ENCODE measurements at regions not wholly inside any gene's neighbourhood (a gene's known extent, or its start where the extent isn't known, plus 50 kb on each side); places are given as distances from the start of the nearest gene placed in this dataset.
"Not testable (repeated sequence)": the region's sequence is repeated elsewhere in the genome, so short reads cannot be mapped to it uniquely, and the experiment has no call there.

DNA sequence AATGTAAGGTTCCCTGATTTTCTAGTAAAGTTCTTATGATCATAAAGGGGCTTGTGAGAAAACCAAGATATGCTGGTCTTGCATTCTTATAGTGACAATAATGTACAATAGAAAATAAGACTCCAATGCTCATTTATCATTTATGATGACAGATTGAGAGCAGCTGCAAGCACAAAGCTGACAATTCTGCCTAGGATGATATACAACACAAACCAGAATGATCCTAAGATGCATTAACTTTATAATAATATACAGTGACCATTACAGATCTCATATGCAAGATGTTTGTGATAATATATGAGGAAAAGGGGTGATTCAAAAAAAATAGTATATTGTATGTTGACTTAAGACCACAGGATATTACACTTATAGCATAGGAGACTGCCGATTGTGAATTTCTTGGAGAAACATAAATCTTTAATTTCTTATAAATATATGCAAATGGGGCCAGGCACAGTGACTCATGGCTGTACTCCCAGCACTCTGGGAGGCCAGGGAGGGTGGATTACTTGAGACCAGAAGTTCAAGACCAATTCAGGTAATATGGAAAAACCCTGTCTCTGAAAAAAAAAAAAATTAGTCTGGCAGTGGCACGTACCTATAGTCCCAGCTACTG, 387.0 kb downstream of the ZBBX start:
- no peak for DNase-seq (ENCODE audit: low read depth)

DNA sequence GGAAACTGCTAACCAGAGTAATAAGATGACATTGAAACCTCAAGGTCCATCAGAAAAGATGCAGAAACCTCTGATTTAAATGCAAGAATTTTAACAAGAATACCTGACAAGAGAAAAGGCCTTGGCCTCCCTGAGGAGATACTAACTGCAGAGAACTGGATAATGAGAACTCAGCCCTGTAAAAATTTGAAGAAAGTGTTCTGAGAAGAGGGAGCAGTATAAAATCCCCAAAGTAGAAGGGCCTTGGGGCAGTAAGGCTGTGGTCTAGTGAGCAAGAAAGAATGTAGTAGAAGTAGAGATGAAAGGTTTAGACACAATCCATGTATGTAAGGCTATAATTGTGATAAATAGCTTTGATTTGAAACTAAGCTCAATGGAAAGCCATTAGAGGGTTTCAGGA, 394.1 kb downstream of the ZBBX start:
- no peak for DNase-seq (ENCODE audit: low read depth)

DNA sequence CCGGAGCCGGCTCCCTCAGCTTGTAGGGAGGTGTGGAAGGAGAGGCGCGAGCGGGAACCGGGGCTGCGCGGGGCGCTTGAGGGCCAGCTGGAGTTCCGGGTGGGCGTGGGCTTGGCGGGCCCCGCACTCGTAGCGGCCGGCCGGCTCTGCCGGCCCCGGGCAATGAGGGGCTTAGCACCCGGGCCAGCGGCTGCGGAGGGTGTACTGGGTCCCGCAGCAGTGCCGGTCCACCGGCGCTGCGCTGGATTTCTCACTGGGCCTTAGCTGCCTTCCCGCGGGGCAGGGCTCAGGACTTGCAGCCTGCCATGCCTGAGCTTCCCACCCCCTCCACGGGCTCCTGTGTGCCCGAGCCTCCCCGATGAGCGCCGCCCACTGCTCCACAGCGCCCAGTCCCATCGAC, 404.3 kb downstream of the ZBBX start:
- not testable (repeated sequence) for DNase-seq (ENCODE audit: low read depth)

GRCh38 chr3:166967714-166968113, 412.4 kb downstream of the ZBBX start:
- not testable (repeated sequence) for DNase-seq (ENCODE audit: low read depth)

GRCh38 chr3:166962911-166963310, 417.2 kb downstream of the ZBBX start:
- DNase-seq (ENCODE audit: low read depth): no peak

- no peak for DNase-seq (ENCODE audit: low read depth)
Measured at GRCh38 chr3:166957121-166957520, 423.0 kb downstream of the ZBBX start.

DNA sequence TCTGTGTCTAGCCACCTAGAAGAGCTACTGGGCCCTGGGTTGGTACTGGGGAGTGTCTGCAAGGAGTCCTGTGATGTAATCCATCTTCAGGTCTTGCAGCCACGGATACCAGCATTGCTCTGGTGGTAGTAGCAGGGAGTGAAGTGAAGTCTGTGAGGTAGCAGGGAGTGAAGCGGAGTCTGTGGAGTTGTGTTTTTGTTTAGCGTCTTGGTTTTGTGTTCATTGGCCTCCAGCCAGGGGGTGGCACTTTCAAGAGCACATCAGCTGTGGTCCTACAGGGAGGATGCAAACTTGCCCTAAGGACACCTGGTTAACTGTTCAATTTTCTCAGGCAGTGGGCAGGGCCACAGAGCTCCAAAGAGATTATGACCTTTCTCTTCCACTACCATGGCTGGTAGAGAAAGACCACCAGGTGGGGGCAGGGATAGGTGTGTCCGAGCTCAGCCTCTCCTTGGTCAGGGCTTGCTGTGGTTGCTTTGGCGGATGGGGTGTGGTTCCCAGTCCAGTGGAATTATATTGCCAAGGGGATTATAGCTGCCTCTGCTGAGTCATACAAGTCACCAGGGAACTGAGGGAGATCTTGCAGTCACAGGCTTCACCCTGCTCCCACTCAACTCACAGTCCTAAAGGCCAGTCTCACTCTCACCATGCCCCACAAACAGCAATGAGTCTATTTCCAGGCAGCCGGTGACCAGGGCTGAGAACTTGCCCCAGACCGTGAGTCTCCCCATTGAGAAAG, 424.7 kb downstream of the ZBBX start:
- no peak for DNase-seq (ENCODE audit: low read depth)

GRCh38 chr3:166934879-166935278, 445.2 kb downstream of the ZBBX start:
- DNase-seq (ENCODE audit: low read depth): no peak

- DNase-seq (ENCODE audit: low read depth): no peak
Measured at GRCh38 chr3:166917437-166917836, 462.7 kb downstream of the ZBBX start.

DNA sequence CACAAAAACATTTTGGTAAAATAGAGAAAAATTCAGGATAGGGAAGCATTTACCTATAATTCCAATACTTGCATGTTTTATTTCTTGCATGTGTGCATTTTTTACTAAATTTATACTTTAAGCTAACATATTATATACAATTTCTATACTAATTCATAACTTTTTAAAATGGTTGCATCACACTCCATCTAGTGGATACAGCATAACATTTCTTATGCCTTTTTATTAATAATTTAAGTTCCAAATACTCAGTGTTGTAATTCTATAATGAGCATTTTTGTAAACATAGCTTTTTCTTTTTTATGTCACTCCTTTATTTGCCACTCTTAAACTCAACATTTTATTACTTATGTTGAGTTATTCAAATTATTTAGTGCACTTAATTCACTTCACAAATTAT, 477.7 kb downstream of the ZBBX start:
- no peak for DNase-seq (ENCODE audit: low read depth)

DNA sequence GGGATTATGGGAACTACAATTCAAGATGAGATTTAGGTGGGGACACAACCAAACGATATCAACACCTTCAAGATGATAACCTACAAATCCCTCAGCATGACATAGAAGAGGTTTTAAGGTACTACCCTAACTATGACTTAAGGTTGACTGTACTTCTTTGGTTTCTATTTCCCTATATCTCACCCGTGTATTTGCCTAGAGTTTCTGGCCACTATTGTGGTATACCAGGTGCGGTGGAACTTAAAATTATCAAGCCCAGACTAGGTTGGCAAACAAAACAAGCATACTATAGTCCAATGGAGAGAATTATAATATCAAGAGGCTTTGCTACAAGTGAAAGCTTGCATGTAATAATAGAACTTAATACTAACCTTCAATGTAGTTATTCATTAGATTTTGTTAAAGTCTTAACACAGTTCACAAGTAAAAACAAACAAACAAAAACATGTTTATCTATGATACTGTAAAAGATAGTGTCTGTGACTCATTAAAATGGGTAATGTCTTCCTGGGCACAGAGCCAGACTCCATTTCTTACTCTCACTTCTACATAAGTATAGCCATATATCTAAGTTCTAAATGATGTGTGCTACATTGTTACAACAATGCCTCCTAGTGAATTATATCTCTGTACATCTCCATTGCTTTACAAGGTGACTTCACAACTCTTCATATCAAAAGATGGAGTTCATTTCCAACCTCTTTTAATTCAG, 479.1 kb downstream of the ZBBX start:
- DNase-seq (ENCODE audit: low read depth): no peak

DNA sequence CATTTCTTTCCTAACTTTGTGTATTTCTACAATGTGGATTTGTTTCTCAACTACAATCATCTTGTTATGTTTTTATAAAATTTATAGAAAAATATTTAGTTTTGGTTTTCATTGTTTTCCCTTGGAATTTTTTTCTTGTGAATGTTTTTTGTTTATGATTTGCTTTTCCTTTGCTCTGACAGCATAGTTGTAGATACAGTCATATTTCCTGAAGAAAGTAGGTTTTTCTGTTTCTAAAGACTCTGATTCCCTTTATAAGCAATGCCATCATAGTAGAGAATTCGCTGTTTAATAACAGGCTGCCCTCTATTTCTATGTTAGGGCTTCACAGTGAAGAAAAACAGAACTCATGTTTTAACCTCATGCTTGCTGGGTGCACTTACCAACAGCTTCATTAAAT, 482.3 kb downstream of the ZBBX start:
- no peak for DNase-seq (ENCODE audit: low read depth)

DNA sequence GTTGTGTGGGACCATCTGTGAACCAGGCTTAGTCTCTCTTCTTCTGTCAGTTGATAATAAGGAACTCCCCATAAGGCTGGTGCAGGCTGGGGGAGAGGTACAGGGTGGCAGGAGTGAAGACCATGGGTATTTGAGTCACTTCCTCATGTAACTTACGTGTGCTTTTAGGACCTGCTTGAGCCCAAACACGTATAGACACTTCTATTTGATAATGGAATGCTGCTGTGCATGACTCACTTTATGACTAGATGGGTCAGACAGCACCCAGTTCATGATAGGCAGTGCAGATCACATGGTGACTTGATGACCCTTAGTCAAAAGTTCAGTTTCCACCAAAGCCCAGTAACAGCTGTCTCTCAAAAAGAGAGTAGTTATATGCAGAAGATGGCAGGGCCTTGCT, 490.9 kb downstream of the ZBBX start:
- no peak for DNase-seq (ENCODE audit: low read depth)

DNA sequence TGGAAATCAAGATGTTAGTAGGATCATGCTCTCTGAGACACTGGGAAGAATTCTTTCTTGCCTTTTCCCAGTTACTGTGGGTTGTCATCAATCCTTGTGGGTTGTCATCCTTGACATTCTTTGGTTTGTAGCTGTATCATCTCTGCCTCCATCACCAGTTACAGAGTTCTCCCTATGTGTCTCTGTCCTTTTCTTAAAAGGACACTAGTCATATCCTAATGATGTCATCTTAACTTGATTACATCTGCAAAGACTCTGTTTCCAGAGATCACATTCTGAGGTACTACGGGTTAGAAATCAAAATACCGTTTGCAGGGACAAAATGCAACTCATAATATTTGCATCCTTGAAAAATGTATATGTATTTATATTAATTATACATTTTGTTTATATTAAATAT, 500.4 kb downstream of the ZBBX start:
- no peak for DNase-seq (ENCODE audit: low read depth)

GRCh38 chr3:166877971-166878370, 502.1 kb downstream of the ZBBX start:
- DNase-seq (ENCODE audit: low read depth): no peak

DNA sequence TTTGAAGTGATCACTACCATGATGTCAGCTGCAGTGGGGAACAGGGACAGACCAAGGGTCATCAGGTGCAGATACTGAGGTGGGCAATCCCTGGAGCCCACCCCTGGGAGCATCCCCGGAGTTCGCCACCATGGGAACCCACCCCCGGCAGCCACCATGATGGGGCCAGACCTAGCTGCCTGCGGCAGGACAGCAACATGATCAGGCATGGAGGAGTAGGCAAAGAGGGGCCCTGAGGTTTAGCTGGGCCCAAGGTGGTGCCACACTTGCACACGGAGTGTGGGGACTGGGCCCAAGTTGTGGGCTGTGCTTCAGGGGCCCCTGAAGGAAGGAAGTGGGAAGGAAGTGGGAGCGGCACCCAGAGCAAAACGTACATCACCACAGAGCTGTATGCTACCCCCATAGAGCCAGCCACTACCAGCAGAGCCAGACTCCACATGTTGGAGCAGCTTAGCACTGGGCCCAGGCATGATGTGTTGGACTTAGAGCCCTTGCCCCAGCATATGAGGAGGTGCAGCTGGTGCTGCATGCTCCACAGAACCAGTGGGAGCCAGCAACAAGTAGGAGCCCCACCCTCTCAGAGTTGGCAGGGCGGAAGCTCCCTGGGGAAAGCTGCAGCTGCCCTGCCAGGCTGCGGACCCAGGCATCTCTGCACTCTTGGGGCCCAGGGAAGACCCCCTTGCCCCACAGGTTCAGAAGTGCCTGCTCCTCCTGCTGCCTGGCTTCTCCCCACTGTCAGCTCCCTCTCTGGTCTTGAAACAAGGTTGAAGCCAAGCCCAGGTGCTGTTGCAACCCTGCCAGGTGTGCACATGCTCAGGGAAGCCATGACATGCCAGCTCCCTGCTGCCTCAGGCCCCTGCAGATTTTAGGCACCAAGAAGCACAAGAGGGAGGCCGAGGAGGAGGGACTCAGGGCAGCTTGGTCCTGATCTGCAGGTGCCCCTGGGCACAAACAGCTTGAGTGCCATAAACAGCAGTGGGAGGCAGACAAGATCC, 515.3 kb downstream of the ZBBX start:
- no peak for DNase-seq (ENCODE audit: low read depth)

DNA sequence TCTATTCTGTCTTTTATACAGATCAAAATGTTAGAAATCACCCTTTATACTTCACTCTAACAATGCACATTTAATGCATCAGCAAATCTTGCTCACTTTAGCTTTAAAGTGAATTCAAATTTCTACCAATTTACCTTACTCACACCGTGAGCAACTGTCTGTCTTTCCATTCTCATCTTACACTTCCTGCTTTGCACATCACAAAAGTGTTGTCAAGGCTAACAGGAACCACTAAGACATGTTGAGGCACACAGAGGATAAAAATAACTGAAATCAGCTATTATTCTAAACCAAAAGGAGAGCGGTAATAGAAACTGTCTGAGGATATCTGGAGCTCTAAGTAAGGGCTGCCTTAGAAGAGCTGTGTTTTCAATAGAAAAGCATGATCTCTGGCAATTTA, 519.9 kb downstream of the ZBBX start:
- no peak for DNase-seq (ENCODE audit: low read depth)

DNA sequence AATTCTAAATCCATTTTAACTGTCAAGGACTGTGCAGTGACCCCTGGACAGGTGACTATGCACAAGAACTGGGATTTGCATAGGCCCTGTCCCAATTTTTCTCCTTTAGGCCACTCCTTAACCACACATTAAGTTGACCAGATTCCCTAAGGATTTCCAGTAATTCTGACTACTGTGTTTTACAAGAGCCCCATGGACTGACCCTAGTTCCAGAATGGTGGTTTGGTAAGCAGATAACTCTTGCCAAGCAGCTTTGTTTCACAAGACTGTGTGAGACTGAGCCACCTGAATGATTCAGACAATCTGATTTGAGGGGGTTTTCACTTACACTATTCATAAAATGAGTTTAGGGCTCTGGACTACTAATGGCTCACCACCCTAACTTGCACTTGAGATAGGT, 535.8 kb downstream of the ZBBX start:
- DNase-seq (ENCODE audit: low read depth): no peak

DNA sequence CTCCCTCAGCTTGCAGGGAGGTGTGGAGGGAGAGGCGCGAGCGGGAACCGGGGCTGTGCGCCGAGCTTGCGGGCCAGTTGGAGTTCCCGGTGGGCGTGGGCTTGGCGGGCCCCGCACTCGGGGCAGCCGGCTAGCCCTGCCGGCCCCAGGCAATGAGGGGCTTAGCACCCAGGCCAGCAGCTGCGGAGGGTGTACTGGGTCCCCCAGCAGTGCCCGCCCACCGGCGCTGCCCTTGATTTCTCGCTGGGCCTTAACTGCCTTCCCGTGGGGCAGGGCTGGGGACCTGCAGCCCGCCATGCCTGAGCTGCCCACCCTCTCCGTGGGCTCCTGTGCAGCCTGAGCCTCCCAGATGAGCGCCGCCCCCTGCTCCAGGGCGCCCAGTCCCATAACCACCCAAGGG, 537.3 kb downstream of the ZBBX start:
- DNase-seq (ENCODE audit: low read depth): not testable (repeated sequence)

- no peak for DNase-seq (ENCODE audit: low read depth)
Measured at GRCh38 chr3:166837535-166837934, 542.6 kb downstream of the ZBBX start.

GRCh38 chr3:166836836-166837235, 543.3 kb downstream of the ZBBX start:
- DNase-seq (ENCODE audit: low read depth): no peak

GRCh38 chr3:166829896-166830295, 550.2 kb downstream of the ZBBX start:
- DNase-seq (ENCODE audit: low read depth): no peak

Data from CMK (cell line).